DOHH2 (cell line): ENCODE measurements at regions not wholly inside any gene's neighbourhood (a gene's known extent, or its start where the extent isn't known, plus 50 kb on each side); places are given as distances from the start of the nearest gene placed in this dataset.

Source experiments
- CTCF ChIP-seq: fragments of 200-600 bp; sonication (generic); IDR thresholded peaks from one replicate; pipeline ENCODE4 v1.5.1; 2014; ENCODE audit warnings: antibody characterized with exemption, mild to moderate bottlenecking, low read depth, low read length; ENCODE audit not compliant: poor library complexity, severe bottlenecking
- EZH2phosphoT487 ChIP-seq: fragments of 200-600 bp; sonication (generic); IDR thresholded peaks from 2 replicates; pipeline ENCODE4 v1.6.1; 2017; ENCODE audit warnings: borderline replicate concordance, mild to moderate bottlenecking, antibody characterized with exemption, low read length, moderate library complexity, mixed read lengths

- TF ChIP-seq CTCF (no peak), EZH2phosphoT487 (no peak)
Observed at GRCh38 chr20:60100780-60101179, 142.6 kb downstream of the CDH26 start.
